PC-3 (cell line): ENCODE measurements at regions not wholly inside any gene's neighbourhood (a gene's known extent, or its start where the extent isn't known, plus 50 kb on each side); places are given as distances from the start of the nearest gene placed in this dataset.

Source experiments
- ATAC-seq: fragments of 200-7000 bp; cut with Tn5 transposase; 2 replicates; pipeline ENCODE4 v1.9.1; 2020; ENCODE audit warnings: mild to moderate bottlenecking, moderate library complexity
- BruUV-seq: library from RNA; stranded (reverse); fragments of 400-500 nt; replicated peaks from 2 replicates; lab custom pipeline; 2021; lab: Mats Ljungman, UMichigan
- CTCF ChIA-PET: fragments of 300-600 bp; sonication (Branson Sonifier 250); formaldehyde crosslinking; loops from one replicate; lab custom pipeline; 2022; ENCODE audit warnings: antibody characterized with exemption; lab: Charles Lee
- POLR2A ChIA-PET: fragments of 300-600 bp; sonication (Branson Sonifier 250); formaldehyde crosslinking; loops from one replicate; lab custom pipeline; 2022; ENCODE audit warnings: antibody characterized with exemption; ENCODE audit not compliant: unreplicated experiment; lab: Charles Lee
- DNase-seq: peaks from one replicate; pipeline ENCODE4 v3.0.0-alpha.2; 2015
- H2AFZ ChIP-seq: fragments of 300-600 bp; sonication (generic); 2 replicates; pipeline ENCODE4 v1.6.0; 2016; ENCODE audit warnings: antibody characterized with exemption, low read length
- H3F3A ChIP-seq: fragments of 300-600 bp; sonication (generic); one replicate; pipeline ENCODE4 v1.6.0; 2017; ENCODE audit warnings: antibody characterized with exemption, low read length, control low read depth, mild to moderate bottlenecking; ENCODE audit not compliant: unreplicated experiment
- H3K27ac ChIP-seq: fragments of 300-600 bp; sonication (generic); 2 replicates; pipeline ENCODE4 v1.5.1; 2016; ENCODE audit warnings: mild to moderate bottlenecking, low read length
- H3K27me3 ChIP-seq: fragments of 300-600 bp; sonication (generic); 2 replicates; pipeline ENCODE4 v1.6.1; 2016; ENCODE audit warnings: low read length, mixed read lengths
- H3K36me3 ChIP-seq: fragments of 300-600 bp; sonication (generic); 2 replicates; pipeline ENCODE4 v1.6.1; 2016; ENCODE audit warnings: low read depth, mixed run types, low read length, mixed read lengths
- H3K4me1 ChIP-seq: fragments of 300-600 bp; sonication (generic); 2 replicates; pipeline ENCODE4 v1.5.1; 2016; ENCODE audit warnings: low read length; ENCODE audit not compliant: insufficient read depth
- H3K4me2 ChIP-seq: fragments of 300-600 bp; sonication (generic); 2 replicates; pipeline ENCODE4 v1.6.0; 2016; ENCODE audit warnings: low read length
- H3K4me3 ChIP-seq: fragments of 300-600 bp; sonication (generic); 2 replicates; pipeline ENCODE4 v1.5.1; 2016; ENCODE audit warnings: mild to moderate bottlenecking, low read length, mixed read lengths
- H3K79me2 ChIP-seq: fragments of 300-600 bp; sonication (generic); 2 replicates; pipeline ENCODE4 v1.6.1; 2017; ENCODE audit warnings: low read length, mixed read lengths
- H3K9ac ChIP-seq: fragments of 300-600 bp; sonication (generic); 2 replicates; pipeline ENCODE4 v1.6.0; 2016; ENCODE audit warnings: mild to moderate bottlenecking, low read length
- H3K9me2 ChIP-seq: fragments of 300-600 bp; sonication (generic); replicated peaks from 2 replicates; pipeline ENCODE4 v1.6.1; 2016; ENCODE audit warnings: mixed run types, low read length, mixed read lengths
- H3K9me3 ChIP-seq: fragments of 300-600 bp; sonication (generic); 2 replicates; pipeline ENCODE4 v1.6.1; 2016; ENCODE audit warnings: low read length, mixed read lengths
- H4K20me1 ChIP-seq: fragments of 300-600 bp; sonication (generic); 2 replicates; pipeline ENCODE4 v1.6.1; 2016; ENCODE audit warnings: low read length, mixed read lengths
- CTCF ChIP-seq: fragments of 300-600 bp; sonication (generic); conservative IDR thresholded peaks from 2 replicates; pipeline ENCODE4 v1.5.1; 2017; ENCODE audit warnings: antibody characterized with exemption, low read depth, mild to moderate bottlenecking, low read length
- EZH2 ChIP-seq: fragments of 300-600 bp; sonication (generic); IDR thresholded peaks from one replicate; pipeline ENCODE4 v1.6.1; 2017; ENCODE audit warnings: antibody characterized with exemption, mild to moderate bottlenecking, low read length; ENCODE audit not compliant: unreplicated experiment
- EZH2phosphoT487 ChIP-seq: fragments of 300-600 bp; sonication (generic); IDR thresholded peaks from 2 replicates; pipeline ENCODE4 v1.6.1; 2018; ENCODE audit warnings: mild to moderate bottlenecking, antibody characterized with exemption, low read length, borderline replicate concordance
- intact Hi-C: fragments of 100-400 bp; cut with micrococcal nuclease; formaldehyde crosslinking; loops from 2 replicates; pipeline ENCODE4 v1.9.0; 2023

GRCh38 chr10:44575601-44576380, 190.9 kb upstream of the CXCL12 start:
- Histone ChIP-seq H3K4me1 (peaks cover 17% of the 10 kb centered on the region), H2AFZ (no peak overlapping the region), H3K4me2 (no peak overlapping the region), H3K79me2 (no peaks in the 10 kb centered on the region), H3K36me3 (no peaks in the 10 kb centered on the region), H3K27ac (no peak overlapping the region), H3F3A (no peaks in the 10 kb centered on the region), H3K4me3 (no peak overlapping the region), H3K27me3 (no peaks in the 10 kb centered on the region), H3K9me3 (no peaks in the 10 kb centered on the region), H4K20me1 (no peaks in the 10 kb centered on the region), H3K9me2 (no peaks in the 10 kb centered on the region), H3K9ac (no peak overlapping the region)
- no TSS peak for BruUV-seq
- POLR2A ChIA-PET = no interaction called here
- intact Hi-C loops = no loop called here
- DNase-seq (no peak), ATAC-seq (no peak)
- CTCF ChIA-PET = no interaction called here
- TF ChIP-seq EZH2phosphoT487 (no peak), EZH2 (no peak), CTCF (no peak)

- peak overlapping the region; percentile 47; the same call in 1 of the 2 replicates for H3K27ac ChIP-seq
- H3K4me1 ChIP-seq = peaks cover 17% of the 10 kb centered on the region
- CTCF ChIA-PET = no interaction called here
- H3F3A ChIP-seq = no peaks in the 10 kb centered on the region
- no peaks in the 10 kb centered on the region for H3K27me3 ChIP-seq
- no peak overlapping the region for H3K4me3 ChIP-seq
- intact Hi-C loops = no loop called here
- POLR2A ChIA-PET = interaction anchor here (0.7 kb wide), 1 partner anchor 74 kb away, joined by 4 read pairs; no protein-coding TSS in a partner anchor
- peak; percentile 46 for ATAC-seq
- no peaks in the 10 kb centered on the region for H3K79me2 ChIP-seq
- H3K36me3 ChIP-seq = no peaks in the 10 kb centered on the region
- H3K9ac ChIP-seq = no peak overlapping the region
- H3K9me2 ChIP-seq = no peaks in the 10 kb centered on the region
- H3K4me2 ChIP-seq = peak overlapping the region; percentile 42; the same call in 1 of the 2 replicates
- H3K9me3 ChIP-seq = no peaks in the 10 kb centered on the region
- DNase-seq = peak; percentile 83
- H2AFZ ChIP-seq = peak overlapping the region; percentile 30
- no TSS peak for BruUV-seq
- TF ChIP-seq EZH2phosphoT487 (no peak), EZH2 (no peak), CTCF (no peak)
- H4K20me1 ChIP-seq = no peaks in the 10 kb centered on the region
Measured at GRCh38 chr10:44576702-44577191, 191.8 kb upstream of the CXCL12 start.

GRCh38 chr10:44577533-44577932, 192.6 kb upstream of the CXCL12 start:
- Histone ChIP-seq H3K79me2 (no peaks in the 10 kb centered on the region), H3F3A (no peaks in the 10 kb centered on the region), H3K27ac (peak overlapping the region; percentile 47), H3K9me2 (no peaks in the 10 kb centered on the region), H4K20me1 (no peaks in the 10 kb centered on the region), H3K4me3 (no peak overlapping the region), H3K9ac (no peak overlapping the region), H3K4me1 (peaks cover 17% of the 10 kb centered on the region), H3K36me3 (no peaks in the 10 kb centered on the region), H3K9me3 (no peaks in the 10 kb centered on the region), H3K4me2 (peak overlapping the region; percentile 42), H2AFZ (no peak overlapping the region), H3K27me3 (no peaks in the 10 kb centered on the region)
- ChIA-PET POLR2A (interaction anchor here (0.7 kb wide), 1 partner anchor 73 kb away, joined by 4 read pairs; no protein-coding TSS in a partner anchor), CTCF (no interaction called here)
- intact Hi-C loops = no loop called here
- DNase-seq (no peak), ATAC-seq (no peak)
- no peak for TF ChIP-seq EZH2phosphoT487
- no peak for TF ChIP-seq EZH2
- no peak for TF ChIP-seq CTCF
- no TSS peak for BruUV-seq
